ENCODE measurements at regions not wholly inside any gene's neighbourhood (a gene's known extent, or its start where the extent isn't known, plus 50 kb on each side); places are given as distances from the start of the nearest gene placed in this dataset.

- no peak for TF ChIP-seq POLR2AphosphoS5 (IDR thresholded peaks at IDR 0.05; ENCODE audit: low read depth, low read length)
- TF ChIP-seq EP300 (IDR thresholded peaks at IDR 0.05; ENCODE audit: borderline replicate concordance in 1 of 2, low read depth in 1 of 2, low read length in 1 of 2): no peak
- TF ChIP-seq CTCF (IDR thresholded peaks at IDR 0.05): no peak
- no peak for TF ChIP-seq YY1 (IDR thresholded peaks at IDR 0.05; ENCODE audit: low read depth)
- TF ChIP-seq TAF1 (IDR thresholded peaks at IDR 0.05; ENCODE audit: borderline replicate concordance, low read depth, low read length): no peak
Observed at GRCh38 chr14:101709533-101709881, 52.0 kb upstream of the PPP2R5C start.

Data from SK-N-SH (cell line).